ENCODE measurements at regions not wholly inside any gene's neighbourhood (a gene's known extent, or its start where the extent isn't known, plus 50 kb on each side); places are given as distances from the start of the nearest gene placed in this dataset.

DNA sequence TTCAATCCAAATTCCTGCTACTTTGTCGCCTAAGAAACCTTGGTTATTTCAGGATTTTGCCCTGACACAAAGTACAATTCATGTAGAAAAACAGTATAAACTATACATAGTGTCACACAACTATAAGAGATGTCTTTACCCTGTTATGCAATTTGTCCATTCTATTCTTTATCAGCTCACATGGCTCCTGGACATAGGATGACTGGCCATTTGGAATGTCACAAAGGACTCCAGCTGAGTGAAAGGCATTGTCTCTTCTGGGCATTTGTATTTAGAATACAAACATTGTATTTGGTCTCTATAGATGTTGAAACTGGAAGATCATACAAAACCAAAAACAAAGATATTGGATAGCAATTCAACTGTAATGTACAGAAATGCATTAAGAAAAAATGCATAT lies 944.6 kb upstream of the LRRTM1 start:
- H3K4me2 ChIP-seq (ENCODE audit: low read length) = no peak overlapping the region
- H3K27ac ChIP-seq (ENCODE audit: low read depth, low read length) = no peak overlapping the region
- H3K9me3 ChIP-seq (ENCODE audit: control insufficient read depth, insufficient read depth, low read length) = no peaks in the 10 kb centered on the region
- H4K20me1 ChIP-seq (ENCODE audit: control insufficient read depth, insufficient read depth, low read depth, low read length) = no peaks in the 10 kb centered on the region
- no peak for TF ChIP-seq EZH2phosphoT487 (IDR thresholded peaks at IDR 0.05; ENCODE audit: borderline replicate concordance, low read length)
- TF ChIP-seq CTCF (IDR thresholded peaks at IDR 0.05; ENCODE audit: low read depth, low read length, poor library complexity, severe bottlenecking) = no peak
- H3F3A ChIP-seq (ENCODE audit: control insufficient read depth, insufficient read depth) = no peaks in the 10 kb centered on the region
- H3K9me2 ChIP-seq (replicated peaks; ENCODE audit: control insufficient read depth, low read length) = no peaks in the 10 kb centered on the region
- H3K4me1 ChIP-seq (ENCODE audit: control insufficient read depth, low read length) = no peaks in the 10 kb centered on the region
- H3K4me3 ChIP-seq (ENCODE audit: low read length) = no peak overlapping the region
- H3K36me3 ChIP-seq (ENCODE audit: control insufficient read depth, low read length) = no peaks in the 10 kb centered on the region
- H3K27me3 ChIP-seq (ENCODE audit: control insufficient read depth, low read length) = no peaks in the 10 kb centered on the region
- H3K79me2 ChIP-seq (ENCODE audit: control insufficient read depth, low read length) = no peaks in the 10 kb centered on the region

GRCh38 chr2:81247648-81248047 lies 943.1 kb upstream of the LRRTM1 start:
- no peaks in the 10 kb centered on the region for H3K79me2 ChIP-seq (ENCODE audit: control insufficient read depth, low read length)
- H3K4me1 ChIP-seq (ENCODE audit: control insufficient read depth, low read length) = no peaks in the 10 kb centered on the region
- no peak overlapping the region for H3K4me3 ChIP-seq (ENCODE audit: low read length)
- no peaks in the 10 kb centered on the region for H3K9me2 ChIP-seq (replicated peaks; ENCODE audit: control insufficient read depth, low read length)
- no peak overlapping the region for H3K27ac ChIP-seq (ENCODE audit: low read depth, low read length)
- no peaks in the 10 kb centered on the region for H3K36me3 ChIP-seq (ENCODE audit: control insufficient read depth, low read length)
- no peaks in the 10 kb centered on the region for H3K9me3 ChIP-seq (ENCODE audit: control insufficient read depth, insufficient read depth, low read length)
- no peaks in the 10 kb centered on the region for H3F3A ChIP-seq (ENCODE audit: control insufficient read depth, insufficient read depth)
- TF ChIP-seq CTCF (IDR thresholded peaks at IDR 0.05; ENCODE audit: low read depth, low read length, poor library complexity, severe bottlenecking) (no peak), EZH2phosphoT487 (IDR thresholded peaks at IDR 0.05; ENCODE audit: borderline replicate concordance, low read length) (no peak)
- H3K4me2 ChIP-seq (ENCODE audit: low read length) = no peak overlapping the region
- H3K27me3 ChIP-seq (ENCODE audit: control insufficient read depth, low read length) = no peaks in the 10 kb centered on the region
- H4K20me1 ChIP-seq (ENCODE audit: control insufficient read depth, insufficient read depth, low read depth, low read length) = no peaks in the 10 kb centered on the region

- H3K9me3 ChIP-seq (ENCODE audit: control insufficient read depth, insufficient read depth, low read length) = no peaks in the 10 kb centered on the region
These were observed 937.9 kb upstream of the LRRTM1 start for GRCh38 chr2:81242501-81242900.

More at GRCh38 chr2:81242501-81242900, 937.9 kb upstream of the LRRTM1 start:
- Histone ChIP-seq H3K4me3 (ENCODE audit: low read length) (no peak overlapping the region), H3K9me2 (replicated peaks; ENCODE audit: control insufficient read depth, low read length) (no peaks in the 10 kb centered on the region), H4K20me1 (ENCODE audit: control insufficient read depth, insufficient read depth, low read depth, low read length) (no peaks in the 10 kb centered on the region), H3K79me2 (ENCODE audit: control insufficient read depth, low read length) (no peaks in the 10 kb centered on the region), H3K36me3 (ENCODE audit: control insufficient read depth, low read length) (no peaks in the 10 kb centered on the region), H3K27ac (ENCODE audit: low read depth, low read length) (no peak overlapping the region), H3K4me2 (ENCODE audit: low read length) (no peak overlapping the region), H3F3A (ENCODE audit: control insufficient read depth, insufficient read depth) (no peaks in the 10 kb centered on the region), H3K27me3 (ENCODE audit: control insufficient read depth, low read length) (no peaks in the 10 kb centered on the region), H3K4me1 (ENCODE audit: control insufficient read depth, low read length) (no peaks in the 10 kb centered on the region)
- TF ChIP-seq CTCF (IDR thresholded peaks at IDR 0.05; ENCODE audit: low read depth, low read length, poor library complexity, severe bottlenecking) (no peak), EZH2phosphoT487 (IDR thresholded peaks at IDR 0.05; ENCODE audit: borderline replicate concordance, low read length) (no peak)

Data from DOHH2 (cell line).